ENCODE measurements at regions not wholly inside any gene's neighbourhood (a gene's known extent, or its start where the extent isn't known, plus 50 kb on each side); places are given as distances from the start of the nearest gene placed in this dataset.

DNA sequence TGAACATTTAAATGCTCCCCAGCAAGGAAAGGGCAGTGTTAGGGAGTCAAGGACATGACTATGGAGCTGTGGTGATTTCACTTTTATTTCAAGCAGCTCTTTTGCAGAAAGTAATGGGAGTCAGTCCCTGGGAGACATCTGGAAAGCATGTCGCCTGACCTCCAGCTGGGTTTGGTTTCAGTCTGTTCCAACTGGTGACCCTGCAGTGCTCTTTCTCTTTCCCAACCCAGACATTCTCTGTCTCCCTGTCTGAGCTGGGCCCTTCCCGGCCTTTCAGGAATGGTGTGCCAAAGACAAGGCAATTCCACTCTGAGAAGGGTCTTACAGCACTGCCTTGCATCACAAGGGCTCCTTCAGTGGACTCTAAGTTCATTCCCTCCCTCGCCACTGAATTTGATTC lies 323.2 kb downstream of the OSR1 start:
- TF ChIP-seq, protein P1, sequence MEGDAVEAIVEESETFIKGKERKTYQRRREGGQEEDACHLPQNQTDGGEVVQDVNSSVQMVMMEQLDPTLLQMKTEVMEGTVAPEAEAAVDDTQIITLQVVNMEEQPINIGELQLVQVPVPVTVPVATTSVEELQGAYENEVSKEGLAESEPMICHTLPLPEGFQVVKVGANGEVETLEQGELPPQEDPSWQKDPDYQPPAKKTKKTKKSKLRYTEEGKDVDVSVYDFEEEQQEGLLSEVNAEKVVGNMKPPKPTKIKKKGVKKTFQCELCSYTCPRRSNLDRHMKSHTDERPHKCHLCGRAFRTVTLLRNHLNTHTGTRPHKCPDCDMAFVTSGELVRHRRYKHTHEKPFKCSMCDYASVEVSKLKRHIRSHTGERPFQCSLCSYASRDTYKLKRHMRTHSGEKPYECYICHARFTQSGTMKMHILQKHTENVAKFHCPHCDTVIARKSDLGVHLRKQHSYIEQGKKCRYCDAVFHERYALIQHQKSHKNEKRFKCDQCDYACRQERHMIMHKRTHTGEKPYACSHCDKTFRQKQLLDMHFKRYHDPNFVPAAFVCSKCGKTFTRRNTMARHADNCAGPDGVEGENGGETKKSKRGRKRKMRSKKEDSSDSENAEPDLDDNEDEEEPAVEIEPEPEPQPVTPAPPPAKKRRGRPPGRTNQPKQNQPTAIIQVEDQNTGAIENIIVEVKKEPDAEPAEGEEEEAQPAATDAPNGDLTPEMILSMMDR (IDR thresholded peaks at IDR 0.05) = no peak
- TF ChIP-seq POLR2A (IDR thresholded peaks at IDR 0.05) (no peak), EP300 (IDR thresholded peaks at IDR 0.05) (peak in 1 of 2 donors; percentile 66)
